Peyer's patch (tissue), 4 donors: ENCODE measurements at regions not wholly inside any gene's neighbourhood (a gene's known extent, or its start where the extent isn't known, plus 50 kb on each side); places are given as distances from the start of the nearest gene placed in this dataset.

Experiments used
- DNase-seq, 3 donors: peaks; one replicate each; pipeline ENCODE4 v3.0.0-alpha.2; 2017 to 2019
- H3K27ac ChIP-seq, 4 donors: fragments of 200-600 bp; sonication (generic); one replicate each; pipeline ENCODE4 v1.5.1; 2016 to 2019
- H3K27me3 ChIP-seq, 2 donors: fragments of 200-600 bp; sonication (generic); one replicate each; pipeline ENCODE4 v1.5.1; 2019
- H3K36me3 ChIP-seq, 3 donors: fragments of 200-600 bp; sonication (generic); one replicate each; pipeline ENCODE4 v1.5.1; 2016 to 2019
- H3K4me1 ChIP-seq, 4 donors: fragments of 200-600 bp; sonication (generic); one replicate each; pipeline ENCODE4 v1.5.1; 2016 to 2019
- H3K4me3 ChIP-seq, 4 donors: fragments of 200-600 bp; sonication (generic); 1 replicate in 3 of 4; 2 replicates in 1 of 4; pipeline ENCODE4 v1.5.1; 2016 to 2019; ENCODE audit warnings: mild to moderate bottlenecking in 1 of 4
- H3K9me3 ChIP-seq, 4 donors: fragments of 200-600 bp; sonication (generic); one replicate each; pipeline ENCODE4 v1.5.1; 2016 to 2019; ENCODE audit warnings: mild to moderate bottlenecking in 1 of 4
- POLR2A ChIP-seq, 2 donors: fragments of 450-650 bp; IDR thresholded peaks; one replicate each; pipeline ENCODE4 v1.5.1; 2017; ENCODE audit warnings: antibody characterized with exemption in 2 of 2, mild to moderate bottlenecking in 2 of 2, moderate library complexity in 2 of 2
- TF ChIP-seq, protein P1 (sequence below), 6 experiments: fragments of 450-650 bp in 4 of 6; fragments of 200-600 bp in 2 of 6; sonication (generic) in 1 of 6; IDR thresholded peaks; one replicate each; pipeline ENCODE4 v1.5.1; 2017 to 2019; ENCODE audit warnings: antibody characterized with exemption in 6 of 6, mild to moderate bottlenecking in 3 of 6, moderate library complexity in 1 of 6

DNA sequence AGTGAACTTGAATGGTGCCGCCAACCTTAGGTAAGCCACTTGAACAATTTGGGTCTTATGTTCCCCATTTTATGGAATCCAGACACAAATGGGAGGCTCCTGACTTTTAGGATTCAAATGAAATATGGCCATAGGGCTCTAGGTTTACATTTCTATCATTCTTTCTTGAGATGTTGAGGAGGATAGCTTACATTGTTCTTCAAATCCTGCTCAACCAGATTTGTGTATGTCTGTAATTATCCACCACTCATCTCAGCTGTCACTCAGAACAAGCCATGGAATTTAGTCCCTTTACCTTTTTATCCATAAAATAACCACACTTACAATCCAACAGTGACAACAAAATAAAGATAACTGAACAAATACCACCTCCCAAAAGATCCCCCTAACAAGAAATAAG, 682.9 kb upstream of the PTBP2 start:
- DNase-seq, result no peak
- no peaks in the 10 kb centered on the region for H3K9me3 ChIP-seq
- no peak overlapping the region for H3K4me3 ChIP-seq
- TF ChIP-seq, protein P1, sequence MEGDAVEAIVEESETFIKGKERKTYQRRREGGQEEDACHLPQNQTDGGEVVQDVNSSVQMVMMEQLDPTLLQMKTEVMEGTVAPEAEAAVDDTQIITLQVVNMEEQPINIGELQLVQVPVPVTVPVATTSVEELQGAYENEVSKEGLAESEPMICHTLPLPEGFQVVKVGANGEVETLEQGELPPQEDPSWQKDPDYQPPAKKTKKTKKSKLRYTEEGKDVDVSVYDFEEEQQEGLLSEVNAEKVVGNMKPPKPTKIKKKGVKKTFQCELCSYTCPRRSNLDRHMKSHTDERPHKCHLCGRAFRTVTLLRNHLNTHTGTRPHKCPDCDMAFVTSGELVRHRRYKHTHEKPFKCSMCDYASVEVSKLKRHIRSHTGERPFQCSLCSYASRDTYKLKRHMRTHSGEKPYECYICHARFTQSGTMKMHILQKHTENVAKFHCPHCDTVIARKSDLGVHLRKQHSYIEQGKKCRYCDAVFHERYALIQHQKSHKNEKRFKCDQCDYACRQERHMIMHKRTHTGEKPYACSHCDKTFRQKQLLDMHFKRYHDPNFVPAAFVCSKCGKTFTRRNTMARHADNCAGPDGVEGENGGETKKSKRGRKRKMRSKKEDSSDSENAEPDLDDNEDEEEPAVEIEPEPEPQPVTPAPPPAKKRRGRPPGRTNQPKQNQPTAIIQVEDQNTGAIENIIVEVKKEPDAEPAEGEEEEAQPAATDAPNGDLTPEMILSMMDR (IDR thresholded peaks at IDR 0.05), result no peak
- TF ChIP-seq POLR2A (IDR thresholded peaks at IDR 0.05), result no peak
- H3K27me3 ChIP-seq, result no peaks in the 10 kb centered on the region
- H3K27ac ChIP-seq, result no peak overlapping the region
- no peaks in the 10 kb centered on the region for H3K4me1 ChIP-seq
- no peaks in the 10 kb centered on the region for H3K36me3 ChIP-seq

DNA sequence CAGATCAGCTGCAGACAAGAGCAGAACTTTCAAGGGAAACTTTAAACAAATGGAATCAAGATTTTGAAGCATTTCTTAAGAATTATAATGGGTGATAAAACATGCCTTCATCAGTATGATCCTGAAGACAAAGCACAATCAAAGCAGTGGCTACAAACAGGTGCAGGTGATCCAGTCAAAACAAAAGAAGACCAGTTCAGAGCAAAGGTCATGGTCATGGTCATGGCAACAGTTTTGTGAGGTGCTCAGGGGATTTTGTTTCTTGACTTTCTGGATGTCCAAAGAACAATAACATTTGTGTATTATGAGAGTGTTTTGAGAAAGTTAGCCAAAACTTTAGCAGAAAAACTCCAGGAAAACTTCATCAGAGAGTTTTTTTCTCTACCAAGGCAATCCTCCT, 681.7 kb upstream of the PTBP2 start:
- no peak overlapping the region for H3K4me3 ChIP-seq
- TF ChIP-seq, protein P1 (IDR thresholded peaks at IDR 0.05), result no peak
- no peaks in the 10 kb centered on the region for H3K36me3 ChIP-seq
- H3K9me3 ChIP-seq, result no peaks in the 10 kb centered on the region
- no peak for DNase-seq
- no peak overlapping the region for H3K27ac ChIP-seq
- H3K27me3 ChIP-seq, result no peaks in the 10 kb centered on the region
- H3K4me1 ChIP-seq, result no peaks in the 10 kb centered on the region

DNA sequence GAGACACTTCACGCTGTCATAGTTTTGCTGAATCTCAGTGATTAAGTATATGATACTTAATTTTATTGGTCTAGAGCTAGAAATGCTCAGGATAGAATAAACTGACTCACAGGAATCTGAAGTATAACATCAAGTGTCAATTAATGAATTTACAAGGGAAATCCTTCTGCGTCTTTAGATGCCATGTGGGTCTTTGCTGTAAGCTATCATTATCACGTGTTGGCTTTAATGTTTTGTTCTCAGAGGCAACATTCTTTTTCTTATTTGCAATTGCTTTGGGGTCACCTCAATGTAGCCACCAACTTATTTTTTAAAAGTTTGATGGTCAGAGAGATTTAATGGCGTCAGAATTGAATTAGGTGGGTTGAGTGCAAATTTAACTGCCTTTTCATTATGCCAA, 680.1 kb upstream of the PTBP2 start:
- no peak overlapping the region for H3K4me3 ChIP-seq
- no peaks in the 10 kb centered on the region for H3K27me3 ChIP-seq
- H3K9me3 ChIP-seq, result no peaks in the 10 kb centered on the region
- no peaks in the 10 kb centered on the region for H3K36me3 ChIP-seq
- no peaks in the 10 kb centered on the region for H3K4me1 ChIP-seq
- no peak overlapping the region for H3K27ac ChIP-seq
- no peak for DNase-seq
- TF ChIP-seq POLR2A (IDR thresholded peaks at IDR 0.05), result no peak
- TF ChIP-seq, protein P1 (IDR thresholded peaks at IDR 0.05), result no peak

DNA sequence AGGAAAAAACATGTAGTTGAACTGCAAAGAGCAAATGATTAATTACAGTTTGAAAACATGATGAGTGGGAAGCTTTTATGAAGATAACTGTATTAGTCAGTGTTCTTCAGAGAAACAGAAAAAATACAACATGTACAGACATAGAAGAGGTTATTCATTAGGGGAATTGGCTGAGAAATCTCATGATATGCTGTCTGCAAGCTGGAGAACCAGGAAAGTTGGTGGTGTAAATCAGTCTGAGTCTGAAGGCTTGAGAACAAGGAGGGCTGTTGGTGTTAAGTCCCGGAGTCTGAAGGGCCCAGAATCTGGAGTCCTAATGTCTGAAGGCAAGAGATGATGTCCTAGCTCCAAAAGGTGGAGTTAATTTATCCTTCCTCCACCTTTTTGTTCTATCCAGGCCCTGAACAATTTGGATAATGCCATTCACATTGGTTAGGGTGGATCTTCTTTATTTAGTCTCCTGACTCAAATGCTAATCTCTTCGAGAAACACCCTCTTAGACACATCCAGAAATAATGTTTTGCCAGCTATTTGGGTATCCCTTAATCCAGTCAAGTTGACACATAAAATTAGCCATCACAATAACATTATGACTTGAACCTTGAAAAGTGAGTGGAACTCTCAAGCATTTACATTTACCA, 672.9 kb upstream of the PTBP2 start:
- Histone ChIP-seq H3K4me1 (no peaks in the 10 kb centered on the region), H3K9me3 (no peaks in the 10 kb centered on the region), H3K4me3 (no peak overlapping the region), H3K27ac (no peak overlapping the region), H3K27me3 (no peaks in the 10 kb centered on the region), H3K36me3 (no peaks in the 10 kb centered on the region)
- no peak for DNase-seq
- TF ChIP-seq, protein P1 (IDR thresholded peaks at IDR 0.05), result no peak

DNA sequence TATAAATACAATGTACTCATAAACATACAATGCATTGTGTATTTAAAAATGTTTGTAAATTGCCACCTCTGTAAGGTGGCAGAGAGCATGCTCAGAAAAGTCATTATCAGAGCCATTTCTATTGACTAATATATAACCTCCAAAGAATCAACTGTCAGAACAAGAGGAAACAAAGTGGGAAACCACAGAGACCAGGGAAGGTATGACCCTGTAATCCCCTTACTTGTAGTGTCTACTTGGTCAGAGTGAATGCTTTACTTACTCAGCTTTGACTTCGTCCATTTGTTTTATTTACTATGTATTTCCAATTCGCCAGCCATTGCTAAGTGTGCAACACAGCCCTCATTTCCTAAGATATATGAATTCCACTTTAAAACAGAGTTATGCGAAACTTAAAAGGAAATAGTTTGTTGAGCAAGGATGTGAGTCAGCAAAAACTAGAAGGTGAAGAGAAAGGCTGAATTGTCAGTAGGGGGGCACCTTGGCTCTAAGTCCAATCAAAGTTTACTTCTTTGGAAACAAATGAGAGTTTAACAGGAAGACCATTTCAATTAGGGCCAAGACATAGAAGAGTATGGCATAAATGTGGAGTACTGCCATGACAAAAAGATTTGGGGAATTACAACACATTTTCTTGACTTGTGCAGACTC, 671.7 kb upstream of the PTBP2 start:
- TF ChIP-seq POLR2A (IDR thresholded peaks at IDR 0.05), result no peak
- TF ChIP-seq, protein P1 (IDR thresholded peaks at IDR 0.05), result no peak
- Histone ChIP-seq H3K4me3 (no peak overlapping the region), H3K36me3 (no peaks in the 10 kb centered on the region), H3K27ac (no peak overlapping the region), H3K9me3 (no peaks in the 10 kb centered on the region), H3K4me1 (no peaks in the 10 kb centered on the region), H3K27me3 (no peaks in the 10 kb centered on the region)
- no peak for DNase-seq
